Dermis microvascular lymphatic vessel endothelial cell (primary cell): ENCODE measurements at regions not wholly inside any gene's neighbourhood (a gene's known extent, or its start where the extent isn't known, plus 50 kb on each side); places are given as distances from the start of the nearest gene placed in this dataset.

ENCODE experiments used
- DNase-seq, 2 donors: peaks; one replicate each; pipeline versions ENCODE4 v3.0.0 to v3.0.0-alpha.2; 2010; ENCODE audit warnings: low read depth in 2 of 2

DNA sequence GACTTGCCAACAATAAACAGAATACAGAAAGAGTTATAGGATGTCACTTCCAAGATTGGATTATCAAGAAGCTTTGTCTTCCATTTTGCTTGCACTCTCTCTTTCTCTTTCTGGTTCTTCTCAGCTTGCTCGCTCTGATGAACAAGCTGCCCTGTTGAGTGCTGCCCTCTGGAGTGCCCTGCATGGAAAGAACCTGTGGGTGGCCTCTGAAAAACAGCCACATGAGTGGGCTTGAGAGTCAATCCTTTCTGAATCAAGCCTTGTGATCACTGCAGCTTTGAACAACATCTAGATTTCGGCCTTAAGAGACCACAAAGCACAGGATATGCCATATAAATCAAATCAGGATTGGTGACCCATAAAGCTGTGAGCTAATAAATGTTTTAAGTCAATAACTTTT, 185.1 kb downstream of the KIF2B start:
- no peak for DNase-seq

- no peak for DNase-seq
Observed at GRCh38 chr17:54009502-54009901, 186.8 kb downstream of the KIF2B start.

GRCh38 chr17:54013072-54013471, 190.3 kb downstream of the KIF2B start:
- DNase-seq = no peak

DNA sequence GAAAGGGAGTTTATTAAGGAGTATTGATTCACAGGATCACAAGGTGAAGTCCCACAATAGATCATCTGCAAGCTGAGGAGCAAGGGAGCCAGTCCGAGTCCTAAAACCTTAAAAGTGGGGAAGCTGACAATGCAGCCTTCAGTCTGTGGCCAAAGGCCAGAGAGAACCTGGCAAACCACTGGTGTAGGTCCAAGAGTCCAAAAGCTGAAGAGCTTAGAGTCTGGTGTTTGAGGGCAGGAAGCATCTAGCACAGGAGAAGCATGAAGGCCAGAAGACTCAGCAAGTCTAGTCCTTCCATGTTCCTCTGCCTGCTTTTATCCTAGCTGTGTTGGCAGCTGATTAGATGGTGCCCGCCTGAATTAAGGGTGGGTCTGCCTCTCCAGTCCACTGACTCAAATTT, 193.0 kb downstream of the KIF2B start:
- DNase-seq = no peak

- no peak for DNase-seq
Observed at GRCh38 chr17:54021418-54021817, 198.7 kb downstream of the KIF2B start.

GRCh38 chr17:54028986-54029580, 206.4 kb downstream of the KIF2B start:
- no peak for DNase-seq

DNA sequence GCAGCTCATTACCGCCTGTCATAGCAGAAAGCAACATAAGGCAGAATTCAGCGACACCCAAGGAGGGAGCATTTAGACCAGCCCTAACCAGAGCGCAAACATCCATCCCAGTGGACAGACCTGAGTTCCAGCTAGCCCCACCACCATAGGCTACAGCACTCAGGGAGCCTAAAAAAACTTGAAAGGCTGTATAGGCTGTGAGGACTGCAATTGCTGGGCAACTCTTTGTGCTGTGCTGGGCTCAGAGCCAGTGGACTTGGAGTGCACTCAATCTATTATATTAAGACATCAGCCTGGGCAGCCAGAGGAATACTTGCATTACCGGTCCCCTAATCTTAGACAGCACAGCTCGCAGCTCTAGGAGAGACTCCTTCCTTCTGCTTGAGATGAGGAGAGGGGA, 207.3 kb downstream of the KIF2B start:
- no peak for DNase-seq

- no peak for DNase-seq
Observed at GRCh38 chr17:54046570-54046969, 223.8 kb downstream of the KIF2B start.

GRCh38 chr17:54063639-54064038, 240.9 kb downstream of the KIF2B start:
- DNase-seq = no peak

DNA sequence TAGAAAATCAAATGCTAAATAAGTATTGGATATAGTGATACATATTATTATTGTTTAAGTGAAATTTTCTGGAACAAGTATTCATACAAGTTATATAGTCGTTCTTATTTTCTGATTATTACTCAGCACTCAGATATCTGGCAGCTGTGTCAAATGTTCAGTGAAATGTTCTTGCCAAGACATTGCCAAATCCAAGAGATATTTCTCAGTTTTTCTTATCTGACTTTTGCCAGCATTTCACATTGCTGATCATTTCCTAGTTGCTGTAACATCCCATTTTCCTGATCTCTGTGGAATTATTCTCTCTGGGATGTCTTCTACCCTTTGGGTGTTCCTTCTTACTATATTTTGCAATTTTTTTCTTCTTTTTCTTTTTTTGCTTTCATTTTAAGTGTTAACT, 262.3 kb downstream of the KIF2B start:
- no peak for DNase-seq

DNA sequence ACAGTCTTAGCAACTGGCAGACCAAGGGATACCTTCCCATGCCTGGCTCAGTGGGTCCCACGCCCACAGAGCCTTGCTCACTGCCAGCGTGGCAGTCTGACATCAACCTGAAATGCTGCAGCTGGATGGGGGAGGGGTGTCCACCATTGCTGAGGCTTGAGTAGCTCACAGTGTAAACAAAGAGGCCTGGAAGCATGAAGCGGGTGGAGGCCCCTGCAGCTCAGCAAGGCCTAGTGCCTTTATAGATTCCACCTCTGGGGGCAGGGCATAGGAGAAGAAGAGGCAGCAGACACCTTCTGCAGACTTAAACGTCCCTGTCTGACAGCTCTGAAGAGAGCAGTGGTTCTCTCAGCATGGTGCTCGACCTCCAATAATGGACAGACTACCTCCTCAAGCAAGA, 263.2 kb downstream of the KIF2B start:
- DNase-seq = no peak

DNA sequence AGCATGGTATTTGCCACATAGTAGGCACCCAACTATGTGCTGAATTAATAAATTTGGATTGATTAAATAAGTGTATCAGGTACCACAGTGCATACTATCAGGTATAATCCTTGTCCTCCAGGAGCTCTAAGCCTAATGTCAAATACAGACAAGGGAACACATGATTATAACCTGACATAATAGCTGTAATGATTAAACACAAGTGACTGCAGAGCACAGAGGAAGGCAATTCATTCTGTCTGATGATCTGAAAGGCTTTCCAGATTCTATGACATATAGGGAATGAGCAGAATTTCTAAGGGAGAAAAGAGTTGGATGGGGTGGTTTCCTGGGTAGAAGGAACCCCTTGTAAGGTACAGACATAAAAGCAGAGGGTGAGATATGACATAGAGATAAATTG, 273.5 kb downstream of the KIF2B start:
- no peak for DNase-seq

GRCh38 chr17:54099221-54099620, 276.5 kb downstream of the KIF2B start:
- no peak for DNase-seq

DNA sequence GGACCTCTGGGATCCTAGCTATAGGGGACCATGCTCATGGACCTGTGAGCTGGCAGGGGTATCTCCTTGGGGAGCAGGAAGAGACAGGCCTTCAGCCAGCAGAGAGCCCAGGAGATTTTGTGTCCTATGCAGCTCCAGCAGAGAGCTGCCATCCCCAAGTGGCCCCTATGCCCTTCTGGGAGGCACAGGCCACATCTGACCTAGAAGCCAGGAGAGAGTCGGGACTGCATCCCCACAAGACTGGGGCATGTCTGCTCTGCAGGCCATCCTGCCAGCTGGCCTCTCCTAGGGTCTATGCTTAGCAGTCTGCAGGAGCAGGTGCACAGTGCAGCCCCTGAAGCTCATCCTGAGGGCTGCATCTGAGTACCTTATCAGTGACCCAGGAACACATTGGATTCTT, 279.5 kb downstream of the KIF2B start:
- DNase-seq = no peak

DNA sequence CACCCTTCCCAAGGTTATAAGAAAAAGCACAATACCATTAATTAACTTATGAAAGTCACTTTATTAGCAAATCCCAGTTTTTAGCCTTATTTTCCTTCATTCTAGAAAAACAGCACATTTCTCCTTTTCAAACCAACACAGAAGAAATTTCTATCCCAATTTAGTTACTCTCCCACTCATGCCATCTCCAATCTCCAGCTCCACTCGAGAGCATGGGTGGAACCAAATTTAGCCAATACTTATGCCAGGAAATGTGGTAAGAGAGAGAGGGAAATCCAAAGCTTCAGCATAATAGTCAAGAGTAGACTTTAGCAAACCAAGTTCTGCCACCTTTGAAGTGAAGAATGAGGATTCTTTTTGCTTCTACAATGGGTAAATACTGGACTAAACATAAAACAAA, 288.8 kb downstream of the KIF2B start:
- DNase-seq = no peak

- no peak for DNase-seq
Observed at GRCh38 chr17:54117452-54117851, 294.7 kb downstream of the KIF2B start.

- no peak for DNase-seq
Observed at GRCh38 chr17:54124456-54124855, 301.7 kb downstream of the KIF2B start.

GRCh38 chr17:54153423-54153822, 330.7 kb downstream of the KIF2B start:
- no peak for DNase-seq

GRCh38 chr17:54157542-54157941, 334.8 kb downstream of the KIF2B start:
- DNase-seq = no peak

GRCh38 chr17:54172096-54172984, 349.6 kb downstream of the KIF2B start:
- DNase-seq = peak in 1 of 2 donors; percentile 11

GRCh38 chr17:54172985-54173316, 350.2 kb downstream of the KIF2B start:
- DNase-seq = no peak

- no peak for DNase-seq
Observed at GRCh38 chr17:54177606-54178308, 355.0 kb downstream of the KIF2B start.

GRCh38 chr17:54180950-54181349, 358.2 kb downstream of the KIF2B start:
- no peak for DNase-seq
